ENCODE measurements at regions not wholly inside any gene's neighbourhood (a gene's known extent, or its start where the extent isn't known, plus 50 kb on each side); places are given as distances from the start of the nearest gene placed in this dataset.

DNA sequence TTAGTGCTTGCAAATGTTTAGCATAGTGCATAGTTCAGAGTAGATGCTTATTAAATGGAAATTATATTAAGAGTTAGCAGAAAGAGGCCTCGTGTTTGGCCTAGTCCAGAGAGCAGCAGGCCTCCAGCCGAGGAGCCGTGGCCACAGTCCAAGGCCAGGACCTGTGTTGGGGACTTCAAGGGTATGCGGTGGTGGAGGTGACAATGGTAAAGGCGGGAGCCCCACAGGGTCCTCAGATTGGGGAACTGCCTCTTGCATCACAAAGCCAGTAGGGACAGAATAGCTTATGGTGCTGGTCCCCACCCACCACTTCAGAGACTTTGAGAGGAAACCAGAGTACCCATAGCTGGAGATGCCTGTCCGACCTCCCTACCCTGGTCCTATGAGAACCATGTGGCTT, 554.6 kb upstream of the RIOK2 start:
- no peak for DNase-seq

DNA sequence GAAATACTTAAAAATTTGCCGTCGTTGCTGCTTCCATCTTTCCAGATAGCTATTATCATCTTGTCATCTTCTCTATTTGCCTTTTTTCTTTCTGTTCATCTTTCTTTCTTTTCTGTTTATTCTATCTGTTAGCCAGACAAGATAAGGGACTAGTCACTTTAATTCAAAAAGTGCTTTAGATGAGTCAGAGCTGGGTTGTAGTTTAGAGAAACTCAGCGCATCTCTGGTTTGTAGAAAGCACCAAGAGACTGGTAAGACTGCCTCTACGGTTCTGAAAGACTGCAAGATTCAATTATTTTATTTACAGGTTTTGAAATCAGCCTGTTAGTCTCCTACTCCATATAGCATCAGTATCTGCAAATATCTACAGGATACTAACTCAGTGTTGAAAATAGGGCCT, 562.8 kb upstream of the RIOK2 start:
- DNase-seq: no peak

DNA sequence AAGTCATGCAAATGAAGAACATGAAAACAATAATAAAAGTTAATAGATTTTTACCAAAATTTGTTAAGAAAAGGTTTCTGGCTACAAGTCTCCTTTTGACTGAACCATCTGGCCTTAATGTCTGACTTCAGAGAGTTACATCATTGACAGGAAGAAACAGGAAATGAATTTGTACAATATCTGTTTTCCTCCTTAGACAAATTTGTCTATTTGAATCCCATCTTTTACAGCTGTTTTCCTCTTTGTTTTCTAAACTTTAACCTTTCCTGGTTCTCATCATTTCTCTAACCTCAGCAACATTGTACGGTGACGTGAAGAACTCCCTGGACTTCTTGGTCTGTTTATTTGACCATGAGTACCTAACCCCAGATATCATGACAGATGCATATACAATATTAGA, 567.5 kb upstream of the RIOK2 start:
- no peak for DNase-seq

DNA sequence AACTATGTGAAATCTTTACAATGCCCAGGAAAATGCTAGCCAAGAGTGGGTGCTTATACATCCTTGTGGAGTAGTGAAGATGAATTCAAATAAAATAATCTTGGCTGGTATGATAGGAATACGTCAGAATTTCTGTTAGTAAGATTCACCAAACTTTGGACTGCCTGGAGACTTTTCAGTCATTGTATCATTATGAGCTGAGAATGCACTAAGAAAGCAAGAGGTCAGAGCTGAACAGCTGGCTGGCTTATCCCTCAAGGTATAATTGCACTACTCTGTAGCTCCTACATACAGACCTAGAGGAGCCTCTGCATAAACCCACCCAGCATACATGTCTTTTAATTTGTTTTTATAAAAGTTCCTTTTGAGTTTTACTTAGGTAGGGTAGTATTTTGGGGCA, 568.5 kb upstream of the RIOK2 start:
- no peak for DNase-seq

DNA sequence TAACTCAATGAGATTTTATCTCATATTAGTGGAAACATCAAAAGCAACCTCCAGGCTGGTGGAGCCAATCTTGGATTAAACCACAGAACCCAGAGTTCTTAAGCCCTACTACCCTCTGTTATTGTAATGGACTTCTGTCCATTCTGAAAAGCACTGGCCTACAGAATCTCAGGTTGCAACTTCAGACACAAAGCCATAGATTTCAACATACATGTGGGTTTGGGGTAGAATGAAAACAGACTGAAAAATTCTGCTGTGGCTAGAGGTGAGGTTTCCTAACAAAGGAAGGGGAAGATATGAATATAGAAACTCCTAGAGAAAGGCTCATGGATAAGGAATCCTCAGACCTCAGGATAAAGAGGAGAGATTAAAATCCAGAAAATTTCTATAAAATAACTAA, 569.8 kb upstream of the RIOK2 start:
- DNase-seq: no peak

DNA sequence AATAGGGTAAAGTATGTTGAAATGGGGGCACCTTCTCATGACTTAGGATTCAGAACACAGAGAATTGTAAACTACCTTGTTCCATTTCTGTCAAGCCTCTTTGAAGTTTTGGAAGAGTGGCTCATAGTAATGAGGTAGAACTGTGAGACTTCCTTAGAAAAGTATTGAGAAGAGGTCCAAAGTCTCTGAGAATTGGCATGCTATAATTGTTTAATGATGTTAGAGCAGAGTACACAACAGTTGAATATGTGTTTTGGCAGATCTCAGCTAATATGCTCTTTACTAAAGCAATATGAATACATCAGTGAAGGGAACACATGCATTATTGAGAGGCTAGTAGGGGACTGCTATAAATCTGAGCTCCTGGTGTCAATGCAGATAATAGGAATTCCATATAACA, 579.4 kb upstream of the RIOK2 start:
- DNase-seq: no peak

DNA sequence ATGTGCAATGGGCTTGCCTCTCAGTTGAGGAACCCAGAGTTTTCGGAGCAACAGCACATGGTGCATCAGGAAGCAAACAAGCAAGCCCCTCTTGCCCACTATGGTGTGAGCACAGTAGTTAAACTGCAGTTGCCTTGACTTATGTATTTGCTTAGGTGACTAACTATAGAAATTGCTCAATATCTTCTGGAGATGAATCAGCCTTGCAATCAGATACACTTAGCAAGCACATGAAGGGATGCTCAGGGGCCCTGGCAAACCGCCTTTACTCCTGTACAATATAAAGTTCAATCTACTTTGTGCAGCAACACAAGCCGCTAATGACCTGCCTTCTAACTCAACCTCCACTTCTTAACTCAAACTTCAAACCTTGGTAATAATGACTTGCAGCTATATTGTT, 581.7 kb upstream of the RIOK2 start:
- no peak for DNase-seq

DNA sequence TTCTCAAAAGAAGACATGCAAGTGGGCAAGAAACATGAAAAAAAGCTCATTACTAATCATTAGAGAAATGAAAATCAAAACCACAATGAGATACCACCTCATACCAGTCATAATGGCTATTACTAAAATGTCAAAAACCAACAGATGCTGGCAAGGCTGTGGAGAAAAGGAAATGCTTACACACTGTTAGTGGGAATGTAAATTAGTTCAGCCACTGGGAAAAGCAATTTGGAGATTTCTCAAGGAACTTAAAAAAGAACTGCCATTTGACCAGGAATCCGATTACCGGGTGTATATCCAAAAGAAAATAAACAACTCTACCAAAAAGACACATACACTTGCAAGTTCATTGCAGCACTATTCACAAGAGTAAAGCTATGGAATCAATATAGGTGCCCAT, 595.4 kb upstream of the RIOK2 start:
- DNase-seq: no peak

DNA sequence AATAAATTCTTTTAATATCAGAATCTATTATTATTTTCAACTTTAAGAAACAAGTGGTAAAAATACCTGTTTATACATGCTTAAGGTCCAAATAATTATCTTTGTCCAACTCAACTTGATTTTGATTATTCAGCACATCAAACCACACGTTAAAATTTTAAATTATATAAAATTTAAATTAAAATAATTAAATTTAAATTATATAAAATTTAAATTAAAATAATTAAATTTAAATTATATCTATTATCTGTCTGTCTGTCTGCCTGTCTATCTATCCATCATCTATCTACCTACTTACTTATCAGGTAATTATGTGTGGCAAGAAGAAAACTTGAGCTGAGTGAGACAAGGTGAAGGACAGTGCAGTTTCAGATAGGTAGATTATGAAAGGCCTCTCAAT, 605.3 kb upstream of the RIOK2 start:
- no peak for DNase-seq

DNA sequence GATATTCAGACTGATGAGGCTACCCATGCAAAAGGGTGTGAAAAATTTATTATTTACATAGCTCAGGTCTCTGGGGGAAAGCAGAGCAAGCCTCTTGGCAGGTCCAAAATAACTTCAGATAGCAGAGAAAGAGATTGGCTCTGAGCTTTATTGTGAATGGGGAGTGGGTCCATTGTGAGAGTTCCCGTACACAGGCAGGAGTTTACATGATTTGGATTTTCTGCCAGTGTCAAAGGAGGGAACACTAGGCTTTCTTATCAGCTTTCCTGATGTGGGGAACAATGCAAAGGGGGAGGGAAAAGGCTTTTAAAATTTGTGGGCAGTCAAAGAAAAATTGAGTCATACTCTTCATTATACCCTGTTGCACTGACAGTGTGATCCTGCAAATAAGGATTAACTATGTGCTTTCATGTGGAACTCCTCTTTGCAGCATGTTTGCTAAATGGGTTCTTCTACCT, 615.0 kb upstream of the RIOK2 start:
- no peak for DNase-seq

DNA sequence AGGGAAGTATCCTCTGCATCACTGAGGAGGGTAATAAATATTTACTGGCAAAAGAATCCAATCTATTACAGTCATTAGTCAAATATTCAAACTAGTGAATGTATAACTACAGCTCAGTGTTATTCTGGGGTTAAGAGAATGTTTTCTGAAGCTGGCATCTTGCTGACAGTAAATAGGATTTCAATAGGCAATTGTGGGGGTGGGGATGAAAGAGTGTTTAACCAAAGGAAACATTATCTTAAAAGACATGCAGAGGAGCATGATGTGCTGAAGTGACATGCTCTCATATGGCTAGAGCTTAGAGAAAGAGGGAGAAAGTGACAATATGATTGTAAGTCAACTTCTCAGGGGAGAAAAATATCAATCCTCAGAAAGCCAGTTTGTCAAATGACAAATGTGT, 618.4 kb upstream of the RIOK2 start:
- no peak for DNase-seq

DNA sequence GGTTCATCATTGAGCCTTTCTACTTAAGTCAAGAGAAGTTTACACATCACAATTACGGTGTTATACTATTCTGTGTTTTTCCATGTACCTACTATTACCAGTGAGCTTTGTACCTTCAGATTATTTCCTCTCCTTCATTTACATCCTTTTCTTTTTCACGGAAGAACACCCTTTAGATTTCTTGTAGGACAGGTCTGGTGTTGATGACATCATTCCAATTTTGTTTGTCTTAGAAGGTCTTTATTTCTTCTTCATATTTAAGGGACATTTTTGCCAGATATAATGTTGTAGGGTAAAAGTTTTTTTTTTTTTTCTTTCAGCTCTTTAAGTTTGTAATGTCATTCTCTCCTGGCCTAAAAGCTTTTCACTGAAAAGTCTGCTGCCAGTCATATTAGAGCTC, 637.1 kb upstream of the RIOK2 start:
- no peak for DNase-seq

DNA sequence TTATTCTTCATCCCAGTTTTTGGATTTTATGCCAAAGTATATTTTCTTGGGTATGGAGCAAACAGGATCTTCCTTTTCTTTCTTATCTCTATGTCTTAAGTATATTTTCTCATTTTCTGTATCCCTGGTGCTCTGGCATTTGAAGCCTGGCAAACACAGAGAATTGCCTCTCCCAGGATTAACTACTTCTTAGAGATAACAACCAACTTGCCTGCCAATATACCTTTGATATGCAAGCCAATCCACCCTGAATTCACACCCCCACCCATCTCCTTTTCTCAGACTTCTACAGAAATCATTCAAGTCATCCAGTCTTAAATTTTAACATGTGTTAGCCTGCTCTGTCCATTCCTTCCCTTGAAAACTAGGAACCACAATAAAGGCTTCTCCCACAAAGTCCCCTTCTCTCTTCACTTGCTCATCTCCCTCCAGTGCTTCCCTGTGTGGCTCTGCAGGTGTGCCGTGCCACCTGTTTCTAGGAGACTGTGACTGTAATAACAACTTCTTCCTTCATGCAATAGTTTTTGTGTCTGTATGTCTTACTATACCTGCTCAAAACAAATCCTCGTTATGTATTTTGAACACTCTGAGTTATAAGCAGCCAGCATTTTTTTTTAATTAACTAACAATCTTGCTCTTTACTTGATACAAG, 649.7 kb upstream of the RIOK2 start:
- DNase-seq: no peak

DNA sequence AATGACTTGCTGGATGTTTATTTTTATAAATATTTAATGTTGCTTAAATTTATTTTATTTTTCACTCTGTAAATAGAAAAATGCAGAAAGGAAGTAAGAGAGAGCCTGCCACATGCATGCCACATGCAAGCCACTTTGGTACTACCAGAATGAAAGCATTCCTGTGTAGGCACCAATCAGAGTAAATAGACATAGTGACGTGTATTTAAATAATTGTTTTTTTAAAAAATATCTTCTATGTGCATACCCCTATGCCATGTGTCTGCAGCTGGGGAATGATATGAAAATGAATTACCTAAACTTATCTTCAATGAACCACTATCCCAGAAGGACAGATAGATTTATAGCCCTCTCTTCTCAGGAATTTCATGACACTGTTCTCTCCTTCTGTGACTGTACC, 651.5 kb upstream of the RIOK2 start:
- DNase-seq: no peak

DNA sequence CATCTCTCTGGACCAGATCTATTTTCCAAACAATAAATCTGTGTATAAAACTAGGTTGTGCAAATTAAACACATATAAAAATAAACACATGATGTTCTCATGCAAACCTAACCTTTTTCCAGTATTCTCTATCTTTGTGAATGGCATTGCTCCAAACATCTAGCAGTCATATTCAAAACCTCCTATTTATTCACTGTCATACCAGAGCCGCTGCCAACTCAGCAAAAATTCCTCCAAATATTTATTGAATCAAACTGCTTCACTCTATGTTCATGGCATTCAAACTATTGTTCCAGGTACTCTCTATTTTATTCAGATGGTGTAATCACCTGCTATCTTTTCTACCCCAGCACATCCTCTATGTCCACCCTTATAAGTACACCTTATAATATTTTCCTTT, 652.1 kb upstream of the RIOK2 start:
- no peak for DNase-seq

DNA sequence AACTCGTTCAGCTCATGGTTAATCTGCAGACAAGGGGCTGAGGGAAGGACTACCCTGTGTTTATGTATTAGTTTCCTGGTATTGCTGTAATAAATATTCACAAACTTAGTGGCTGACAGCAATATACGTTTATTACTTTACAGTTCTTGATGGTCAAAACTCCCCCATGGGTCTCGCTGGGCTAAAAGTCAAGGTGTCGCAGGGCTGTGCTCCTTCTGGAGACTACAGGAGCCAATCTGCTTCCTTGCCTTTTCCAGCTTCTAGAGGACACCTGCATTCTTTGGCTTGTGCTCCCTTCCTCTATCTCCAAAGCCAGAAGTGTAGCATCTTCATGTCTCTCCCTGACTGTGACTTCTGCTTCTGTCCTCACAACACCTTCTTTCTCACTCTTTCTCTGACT, 653.8 kb upstream of the RIOK2 start:
- DNase-seq: no peak

DNA sequence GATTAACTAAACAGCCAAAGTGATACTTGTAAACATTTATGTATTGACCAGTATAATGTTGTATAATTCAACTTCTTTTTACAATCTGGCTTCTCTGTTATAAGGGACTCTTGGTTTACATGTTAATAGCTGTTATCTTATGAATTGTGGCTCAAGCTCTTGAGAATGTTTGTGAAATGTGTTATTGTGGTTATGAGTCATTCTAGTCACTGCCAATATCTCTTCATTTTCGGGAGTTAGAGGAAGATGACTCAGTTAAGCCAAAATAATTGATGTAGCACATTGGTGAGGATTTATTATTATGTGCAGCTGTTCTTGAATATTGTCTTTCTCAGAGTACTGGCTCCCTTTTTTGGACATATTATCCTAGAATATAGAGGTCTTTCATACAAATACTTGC, 655.2 kb upstream of the RIOK2 start:
- DNase-seq: no peak

DNA sequence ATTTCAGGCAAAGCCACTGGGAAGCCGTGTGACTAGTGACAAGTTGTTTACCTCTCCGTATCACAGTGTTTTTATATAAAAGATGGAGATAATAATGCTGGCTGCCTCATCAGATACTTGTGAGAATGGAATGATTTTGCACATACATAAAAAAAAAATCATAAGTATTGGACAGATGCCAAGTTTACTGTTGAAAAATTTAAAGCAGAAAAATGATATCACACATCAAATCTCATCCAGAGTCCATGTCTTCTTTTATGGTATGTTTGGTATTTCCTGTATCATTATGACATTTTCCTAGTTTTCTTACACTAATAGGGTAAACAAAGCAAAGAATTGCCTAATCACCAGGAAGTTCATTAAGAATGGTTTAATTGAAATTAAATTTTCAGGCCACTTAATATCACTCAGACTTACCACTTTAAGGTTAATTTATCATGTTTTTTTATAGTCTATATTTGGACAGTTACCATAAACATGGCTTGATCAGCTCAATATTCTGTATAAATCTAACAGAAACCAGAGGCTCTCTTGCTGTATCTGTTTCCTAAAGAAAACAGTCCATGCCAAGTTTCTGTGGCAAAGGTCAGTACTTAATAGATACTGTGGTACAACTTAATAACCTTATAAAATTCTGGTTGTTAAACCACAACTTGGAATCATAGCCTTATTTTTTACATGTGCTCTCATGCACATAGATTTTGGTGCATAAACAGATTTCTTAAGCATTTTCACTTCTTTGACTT, 656.5 kb upstream of the RIOK2 start:
- DNase-seq: no peak

DNA sequence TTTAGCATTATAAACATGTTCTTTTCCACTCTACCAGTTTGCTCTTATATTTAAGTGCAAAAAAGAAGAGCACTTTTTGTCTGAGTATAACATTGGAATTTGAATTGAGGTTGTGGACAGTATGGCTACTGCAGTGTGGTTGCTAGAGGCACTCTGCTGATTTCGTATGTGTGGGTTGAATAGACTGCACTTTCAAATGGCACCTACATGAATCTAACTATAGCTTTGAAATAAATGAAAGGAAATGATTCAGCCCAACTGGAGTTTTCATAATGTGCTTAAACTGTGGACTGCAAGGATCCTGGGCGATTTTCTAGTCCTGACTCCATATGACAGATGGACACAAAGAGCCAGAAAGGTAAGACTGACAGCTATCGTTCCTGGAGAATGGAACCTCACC, 657.6 kb upstream of the RIOK2 start:
- no peak for DNase-seq

DNA sequence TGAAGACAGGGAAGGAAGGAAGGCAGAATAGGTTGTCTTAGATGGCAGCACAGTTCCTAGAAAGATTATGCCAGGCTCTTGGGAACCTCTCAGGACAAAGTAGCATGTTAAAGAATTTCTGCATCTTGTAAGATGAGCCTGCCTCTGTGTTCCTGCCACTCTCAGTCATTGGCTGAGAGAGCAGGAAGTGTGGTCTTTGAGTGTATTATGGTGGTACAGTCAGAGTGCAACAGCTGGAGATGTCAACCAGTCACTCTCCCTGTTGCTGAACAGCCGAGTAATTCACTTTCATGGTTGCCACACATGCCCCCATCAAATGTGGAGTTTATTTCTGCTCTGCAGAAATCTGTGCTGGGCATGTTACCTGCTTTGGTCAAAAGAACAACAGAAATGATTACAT, 659.6 kb upstream of the RIOK2 start:
- no peak for DNase-seq

DNA sequence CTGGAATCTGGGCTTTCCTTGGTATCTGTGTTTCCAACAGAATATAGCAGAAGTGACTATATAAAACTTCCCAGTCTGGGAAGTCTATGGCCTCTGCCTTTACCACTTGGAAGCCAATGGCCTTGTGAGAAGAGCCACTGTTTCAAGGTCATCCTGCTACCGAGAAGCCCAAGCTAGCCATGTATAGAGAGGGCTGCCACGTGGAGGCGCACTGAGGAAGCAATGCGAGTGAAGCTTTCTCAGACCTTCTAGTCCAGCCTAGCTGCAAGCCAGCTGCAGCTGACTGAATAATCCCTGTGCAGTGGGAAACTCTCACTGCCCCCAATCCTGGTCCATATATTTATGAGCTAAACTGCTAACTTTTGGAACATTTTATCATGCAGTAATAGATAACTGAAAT, 661.8 kb upstream of the RIOK2 start:
- no peak for DNase-seq

DNA sequence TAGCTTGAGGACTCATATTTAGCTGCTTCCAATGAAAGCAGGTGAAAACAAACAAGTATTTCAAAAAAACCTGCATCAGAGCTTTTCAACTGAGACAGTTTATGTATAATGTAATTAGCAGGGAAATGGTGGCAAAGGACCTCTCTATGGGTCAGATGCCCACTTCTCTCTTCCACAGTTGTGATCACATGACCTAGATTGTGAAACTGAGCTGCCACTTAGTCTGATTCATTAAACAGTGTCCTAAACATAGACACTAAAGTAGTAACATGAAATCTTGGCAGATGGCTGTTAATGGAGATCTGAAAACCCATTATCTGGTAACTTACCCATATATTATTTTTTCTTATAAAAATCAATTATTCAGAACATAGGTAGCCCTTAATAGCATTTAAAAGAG, 663.6 kb upstream of the RIOK2 start:
- DNase-seq: no peak

DNA sequence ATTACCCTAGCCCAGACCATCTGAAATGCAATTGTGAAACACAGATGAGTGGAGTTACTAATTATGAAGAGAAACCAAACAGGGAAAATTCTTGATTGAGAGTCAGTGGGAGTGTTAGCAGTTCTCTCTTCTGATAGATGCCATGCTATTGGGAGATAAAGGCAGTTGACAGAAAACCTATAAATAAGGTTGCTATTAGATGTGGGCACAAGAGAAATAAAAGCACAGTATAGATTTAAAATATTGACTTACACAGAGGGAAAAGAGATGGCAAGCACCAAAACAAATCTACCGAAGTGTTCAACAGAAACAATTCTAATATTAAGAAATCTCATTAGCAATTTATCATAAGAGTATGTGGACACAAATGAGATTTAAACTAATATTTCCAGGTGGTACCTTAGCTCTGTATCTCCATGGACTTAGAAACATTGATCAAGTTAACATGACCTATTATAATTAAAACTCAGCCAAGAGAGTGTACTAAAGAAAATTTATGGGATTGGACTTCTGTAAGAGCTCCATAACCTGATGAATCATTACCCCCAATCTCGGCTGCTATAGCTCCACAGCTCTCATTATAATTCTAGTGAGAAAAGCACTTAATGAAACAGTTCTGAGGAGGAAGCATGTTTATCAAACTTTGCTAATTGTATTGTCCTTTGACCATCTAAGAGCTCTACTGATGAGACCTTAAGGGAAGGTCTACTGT, 665.0 kb upstream of the RIOK2 start:
- no peak for DNase-seq

DNA sequence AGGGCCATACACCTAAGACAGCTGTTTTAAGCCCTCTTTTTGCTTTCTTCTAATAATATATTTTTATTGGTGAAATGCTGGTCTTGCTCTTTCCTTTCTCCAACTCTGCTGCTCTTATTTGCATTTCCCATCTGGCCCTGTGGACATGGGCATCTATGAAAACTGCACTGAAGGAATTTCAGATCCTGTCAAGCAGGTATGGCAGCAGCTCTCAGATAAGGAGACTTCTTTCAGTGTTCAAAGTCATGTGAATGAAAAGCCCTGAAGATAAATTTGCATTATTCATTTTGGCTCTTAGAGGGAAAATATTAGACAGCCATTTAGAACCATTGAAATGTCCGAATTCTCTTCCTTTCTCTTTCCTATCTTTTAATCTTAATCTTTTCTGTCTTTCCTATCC, 668.0 kb upstream of the RIOK2 start:
- DNase-seq: no peak

Data from NCI-H1417 (cell line).